ENCODE measurements at regions not wholly inside any gene's neighbourhood (a gene's known extent, or its start where the extent isn't known, plus 50 kb on each side); places are given as distances from the start of the nearest gene placed in this dataset.
"Not testable (repeated sequence)": the region's sequence is repeated elsewhere in the genome, so short reads cannot be mapped to it uniquely, and the experiment has no call there.

GRCh38 chr13:63337921-63338320 lies 1922.3 kb upstream of the PCDH20 start:
- no peak for DNase-seq (ENCODE audit: low spot score)

GRCh38 chr13:63337041-63337440 lies 1921.4 kb upstream of the PCDH20 start:
- no peak for DNase-seq (ENCODE audit: low spot score)

- no peak for DNase-seq (ENCODE audit: low spot score)
These were observed 1920.9 kb upstream of the PCDH20 start for GRCh38 chr13:63336549-63336948.

- no peak for DNase-seq (ENCODE audit: low spot score)
These were observed 1911.9 kb upstream of the PCDH20 start for GRCh38 chr13:63327584-63327983.

GRCh38 chr13:63323441-63323840 lies 1907.8 kb upstream of the PCDH20 start:
- DNase-seq (ENCODE audit: low spot score): no peak

GRCh38 chr13:63311587-63311986 lies 1895.9 kb upstream of the PCDH20 start:
- DNase-seq (ENCODE audit: low spot score): no peak

- no peak for DNase-seq (ENCODE audit: low spot score)
These were observed 1893.0 kb upstream of the PCDH20 start for GRCh38 chr13:63308549-63309165.

- no peak for DNase-seq (ENCODE audit: low spot score)
These were observed 1891.6 kb upstream of the PCDH20 start for GRCh38 chr13:63307228-63307627.

- DNase-seq (ENCODE audit: low spot score): no peak
These were observed 1890.0 kb upstream of the PCDH20 start for GRCh38 chr13:63305641-63306133.

- DNase-seq (ENCODE audit: low spot score): no peak
These were observed 1888.8 kb upstream of the PCDH20 start for GRCh38 chr13:63304497-63304896.

- no peak for DNase-seq (ENCODE audit: low spot score)
These were observed 1884.3 kb upstream of the PCDH20 start for GRCh38 chr13:63299866-63300394.

GRCh38 chr13:63297163-63297562 lies 1881.5 kb upstream of the PCDH20 start:
- DNase-seq (ENCODE audit: low spot score): no peak

- no peak for DNase-seq (ENCODE audit: low spot score)
These were observed 1876.1 kb upstream of the PCDH20 start for GRCh38 chr13:63291701-63292100.

GRCh38 chr13:63288576-63288975 lies 1872.9 kb upstream of the PCDH20 start:
- no peak for DNase-seq (ENCODE audit: low spot score)

- no peak for DNase-seq (ENCODE audit: low spot score)
These were observed 1872.3 kb upstream of the PCDH20 start for GRCh38 chr13:63287926-63288325.

- DNase-seq (ENCODE audit: low spot score): no peak
These were observed 1869.8 kb upstream of the PCDH20 start for GRCh38 chr13:63285426-63285825.

- DNase-seq (ENCODE audit: low spot score): no peak
These were observed 1863.5 kb upstream of the PCDH20 start for GRCh38 chr13:63279136-63279535.

GRCh38 chr13:63274772-63275171 lies 1859.1 kb upstream of the PCDH20 start:
- no peak for DNase-seq (ENCODE audit: low spot score)

GRCh38 chr13:63249411-63250187 lies 1834.0 kb upstream of the PCDH20 start:
- no peak for DNase-seq (ENCODE audit: low spot score)

- not testable (repeated sequence) for DNase-seq (ENCODE audit: low spot score)
These were observed 1821.2 kb upstream of the PCDH20 start for GRCh38 chr13:63236667-63237396.

- not testable (repeated sequence) for DNase-seq (ENCODE audit: low spot score)
These were observed 1802.9 kb upstream of the PCDH20 start for GRCh38 chr13:63218596-63218995.

- DNase-seq (ENCODE audit: low spot score): no peak
These were observed 1793.8 kb upstream of the PCDH20 start for GRCh38 chr13:63209330-63210017.
